AG09319 (cell line): ENCODE measurements at regions not wholly inside any gene's neighbourhood (a gene's known extent, or its start where the extent isn't known, plus 50 kb on each side); places are given as distances from the start of the nearest gene placed in this dataset.

Experiments used
- DNase-seq: peaks from one replicate; pipeline ENCODE4 v3.0.0-alpha.2; 2010; ENCODE audit warnings: low read depth; ENCODE audit errors: extremely low read depth
- TF ChIP-seq, protein P1 (sequence below): IDR thresholded peaks from 2 replicates; pipeline ENCODE4 v1.5.1; 2011; ENCODE audit warnings: low read depth, mild to moderate bottlenecking, inconsistent platforms, low read length, moderate library complexity

DNA sequence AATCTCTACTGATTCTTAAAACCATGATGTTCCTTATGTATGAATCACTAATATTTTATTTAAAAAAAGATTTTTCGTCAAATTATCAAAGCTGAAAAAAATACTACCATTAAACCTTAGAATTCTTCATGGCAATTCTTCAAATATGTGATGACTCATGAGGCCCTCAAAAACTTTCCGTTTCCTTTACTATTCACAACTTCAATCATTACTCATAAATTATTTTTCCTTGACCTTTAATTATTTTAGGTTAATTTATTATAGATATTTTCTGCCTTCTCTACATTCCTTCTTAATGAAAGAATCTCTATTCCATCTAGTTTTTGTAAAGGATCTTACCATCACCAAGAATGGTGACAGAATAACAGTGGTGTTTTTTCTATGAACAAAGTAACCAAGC, 162.1 kb upstream of the SOX5 start:
- no peak for DNase-seq
- TF ChIP-seq, protein P1, sequence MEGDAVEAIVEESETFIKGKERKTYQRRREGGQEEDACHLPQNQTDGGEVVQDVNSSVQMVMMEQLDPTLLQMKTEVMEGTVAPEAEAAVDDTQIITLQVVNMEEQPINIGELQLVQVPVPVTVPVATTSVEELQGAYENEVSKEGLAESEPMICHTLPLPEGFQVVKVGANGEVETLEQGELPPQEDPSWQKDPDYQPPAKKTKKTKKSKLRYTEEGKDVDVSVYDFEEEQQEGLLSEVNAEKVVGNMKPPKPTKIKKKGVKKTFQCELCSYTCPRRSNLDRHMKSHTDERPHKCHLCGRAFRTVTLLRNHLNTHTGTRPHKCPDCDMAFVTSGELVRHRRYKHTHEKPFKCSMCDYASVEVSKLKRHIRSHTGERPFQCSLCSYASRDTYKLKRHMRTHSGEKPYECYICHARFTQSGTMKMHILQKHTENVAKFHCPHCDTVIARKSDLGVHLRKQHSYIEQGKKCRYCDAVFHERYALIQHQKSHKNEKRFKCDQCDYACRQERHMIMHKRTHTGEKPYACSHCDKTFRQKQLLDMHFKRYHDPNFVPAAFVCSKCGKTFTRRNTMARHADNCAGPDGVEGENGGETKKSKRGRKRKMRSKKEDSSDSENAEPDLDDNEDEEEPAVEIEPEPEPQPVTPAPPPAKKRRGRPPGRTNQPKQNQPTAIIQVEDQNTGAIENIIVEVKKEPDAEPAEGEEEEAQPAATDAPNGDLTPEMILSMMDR, result no peak

DNA sequence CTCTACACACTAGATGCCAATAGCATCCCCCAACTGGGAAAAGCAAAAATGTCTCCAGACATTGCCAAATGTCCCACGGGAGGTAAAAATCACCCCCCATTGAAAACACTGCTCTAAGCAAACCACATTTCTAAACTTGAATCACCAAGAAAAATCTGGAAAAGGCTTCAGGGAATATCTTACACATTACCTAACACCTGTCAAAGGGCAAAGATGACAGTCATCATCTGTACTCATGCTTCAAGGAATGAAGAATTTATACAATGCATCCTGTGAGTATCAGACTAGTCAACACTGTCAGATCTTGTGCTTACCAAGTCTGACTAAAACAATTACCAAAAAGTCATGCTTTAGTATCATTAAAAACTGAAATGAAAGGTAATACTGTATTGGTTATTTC, 161.6 kb upstream of the SOX5 start:
- TF ChIP-seq, protein P1, result no peak
- no peak for DNase-seq

DNA sequence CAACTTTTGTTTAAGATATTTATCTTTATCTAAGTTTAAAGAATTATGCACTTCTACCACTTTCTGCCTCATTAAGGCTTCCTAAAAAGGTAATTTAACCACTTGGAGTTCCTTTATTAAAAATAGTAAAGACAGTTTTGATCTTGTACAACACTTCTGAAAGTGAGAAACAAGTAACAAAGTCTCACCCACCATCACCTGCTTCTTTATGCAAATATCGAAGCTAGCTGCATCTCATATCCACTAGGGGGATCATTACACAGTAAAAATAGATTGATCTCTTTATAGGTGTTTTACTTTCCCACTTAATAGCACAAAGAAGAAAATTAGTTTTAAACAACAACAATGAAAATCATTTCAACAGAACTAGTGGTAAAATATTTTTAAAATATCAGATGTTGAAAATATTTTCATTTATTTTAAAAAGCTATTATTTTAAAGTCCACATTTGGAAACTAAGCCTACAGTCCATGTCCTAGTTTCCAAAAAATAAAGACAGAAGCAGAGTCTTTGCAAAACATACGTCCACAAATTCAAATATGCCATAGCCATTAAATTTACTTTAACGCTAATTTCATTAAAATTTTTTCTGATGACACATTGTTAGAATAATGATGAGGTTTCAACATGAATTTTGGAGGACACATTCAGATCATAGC, 160.0 kb upstream of the SOX5 start:
- TF ChIP-seq, protein P1, result peak; percentile 75

DNA sequence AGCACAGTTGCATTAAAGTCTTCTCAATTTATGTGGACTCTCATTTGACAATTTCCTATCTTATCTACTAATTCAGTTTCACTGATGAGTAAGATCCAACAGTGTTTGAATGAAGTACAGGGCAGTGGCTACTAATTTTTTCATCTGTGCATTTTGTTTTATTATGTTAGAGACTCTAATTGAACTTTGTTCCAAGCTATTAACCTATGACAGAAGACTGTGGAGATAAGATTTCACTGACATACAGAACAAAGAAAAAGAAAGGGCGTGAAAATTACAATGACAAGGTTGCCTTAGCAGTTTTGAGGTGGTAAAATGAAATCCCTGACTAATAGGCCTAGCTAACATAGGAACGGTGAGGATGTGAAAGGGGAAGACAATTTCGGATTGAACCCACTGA, 153.2 kb upstream of the SOX5 start:
- no peak for DNase-seq
- TF ChIP-seq, protein P1, result no peak

More for the DNA sequence above, 160.0 kb upstream of the SOX5 start:
- no peak for DNase-seq

DNA sequence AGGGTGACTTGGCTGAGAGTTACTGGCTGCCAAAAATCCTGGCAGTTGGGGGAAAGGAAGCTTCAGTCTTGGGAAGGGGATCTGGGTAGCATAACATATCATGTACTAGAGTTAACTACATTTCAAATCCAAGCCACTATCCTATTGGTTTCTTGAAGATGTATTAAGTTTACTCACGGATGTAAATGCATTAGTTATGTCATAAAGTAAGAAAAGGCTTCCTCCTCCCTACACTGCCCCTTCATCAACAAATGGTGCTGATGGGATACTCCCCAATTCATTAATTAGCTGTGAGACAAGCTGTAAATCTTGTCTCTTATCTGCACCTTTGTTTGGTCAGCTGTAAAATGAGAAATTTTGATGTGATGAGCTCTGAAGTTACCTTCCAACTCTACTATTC, 150.1 kb upstream of the SOX5 start:
- TF ChIP-seq, protein P1, result no peak
- DNase-seq, result no peak

DNA sequence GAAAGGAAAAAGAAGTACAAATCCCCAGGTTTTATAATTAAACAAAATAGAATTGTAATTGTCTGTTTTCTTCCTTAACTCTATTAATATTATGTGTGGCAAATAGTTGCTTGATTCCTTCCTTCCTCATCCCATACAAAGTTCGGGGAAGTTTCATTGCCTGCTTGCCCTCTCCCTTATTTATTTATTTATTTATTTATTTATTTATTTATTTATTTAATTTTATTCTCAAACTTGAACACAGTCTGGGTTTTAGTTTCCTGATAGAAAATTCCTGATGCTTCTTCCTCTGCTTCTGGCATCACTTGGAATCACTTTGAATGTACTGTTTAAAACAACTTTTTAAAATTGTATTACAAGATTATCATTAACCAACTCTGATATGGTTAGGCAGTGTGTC, 145.8 kb upstream of the SOX5 start:
- DNase-seq, result no peak
- TF ChIP-seq, protein P1, result no peak

DNA sequence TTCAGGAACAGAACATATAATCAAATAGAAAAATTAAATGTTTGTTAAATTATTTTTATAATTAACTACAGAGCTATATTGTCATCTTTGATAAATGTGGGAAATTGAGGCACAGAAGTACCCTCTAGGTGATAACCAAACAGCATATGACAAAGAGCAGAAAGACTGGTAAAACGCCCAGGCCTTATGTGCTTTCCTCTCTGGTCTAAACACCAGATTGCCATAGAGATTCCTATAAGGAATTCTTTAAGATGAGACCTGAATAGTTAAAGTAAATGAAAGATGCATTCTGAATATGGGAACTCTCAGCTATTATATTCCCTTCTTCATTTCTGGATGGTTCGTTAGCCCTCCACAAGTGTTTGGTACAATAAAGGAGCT, 140.0 kb upstream of the SOX5 start:
- TF ChIP-seq, protein P1, result no peak

More for the DNA sequence above, 140.0 kb upstream of the SOX5 start:
- DNase-seq, result no peak
